Caco-2 (cell line): ENCODE measurements at regions not wholly inside any gene's neighbourhood (a gene's known extent, or its start where the extent isn't known, plus 50 kb on each side); places are given as distances from the start of the nearest gene placed in this dataset.

Source experiments
- BruUV-seq: library from RNA; stranded (reverse); fragments of 400-500 nt; replicated peaks from 2 replicates; lab custom pipeline; 2021; lab: Mats Ljungman, UMichigan
- CTCF ChIA-PET: fragments of 300-600 bp; sonication (Branson Sonifier 250); formaldehyde crosslinking; loops from one replicate; lab custom pipeline; 2022; ENCODE audit warnings: antibody characterized with exemption; lab: Charles Lee
- POLR2A ChIA-PET: fragments of 300-600 bp; sonication (Branson Sonifier 250); formaldehyde crosslinking; loops from one replicate; lab custom pipeline; 2022; ENCODE audit warnings: antibody characterized with exemption; lab: Charles Lee
- DNase-seq, 2 experiments: peaks; one replicate each; pipeline versions ENCODE4 v3.0.0 to v3.0.0-alpha.2; 2020 to 2022
- H3K27me3 ChIP-seq: replicated peaks from 2 replicates; pipeline ENCODE4 v1.6.0; 2011; ENCODE audit warnings: low read length; ENCODE audit not compliant: control insufficient read depth, insufficient read depth
- H3K36me3 ChIP-seq: 2 replicates; pipeline ENCODE4 v1.5.1; 2011; ENCODE audit warnings: low read length; ENCODE audit not compliant: control insufficient read depth, insufficient read depth
- H3K4me1 ChIP-seq: fragments of 250-450 bp; sonication (Bioruptor Pico); 2 replicates; pipeline ENCODE4 v1.5.1; 2020; ENCODE audit warnings: mild to moderate bottlenecking
- H3K4me3 ChIP-seq: 2 replicates; pipeline ENCODE4 v1.5.1; 2011; ENCODE audit warnings: low read depth, mild to moderate bottlenecking, control low read depth, low read length
- H3K9me3 ChIP-seq: fragments of 250-450 bp; sonication (Bioruptor Pico); 2 replicates; pipeline ENCODE4 v1.5.1; 2020; ENCODE audit warnings: mild to moderate bottlenecking, moderate library complexity
- H3K27ac Mint-ChIP-seq: one replicate; pipeline ENCODE4 v1.8.0; 2022; ENCODE audit warnings: mixed read lengths; ENCODE audit not compliant: unreplicated experiment
- H3K27me3 Mint-ChIP-seq: one replicate; pipeline ENCODE4 v1.8.0; 2022; ENCODE audit warnings: mixed read lengths; ENCODE audit not compliant: insufficient read depth, unreplicated experiment
- H3K36me3 Mint-ChIP-seq: one replicate; pipeline ENCODE4 v1.8.0; 2022; ENCODE audit warnings: mild to moderate bottlenecking, mixed read lengths; ENCODE audit not compliant: insufficient read depth, unreplicated experiment
- H3K4me1 Mint-ChIP-seq: one replicate; pipeline ENCODE4 v1.8.0; 2022; ENCODE audit warnings: low read depth, mixed read lengths; ENCODE audit not compliant: unreplicated experiment
- H3K4me3 Mint-ChIP-seq: one replicate; pipeline ENCODE4 v1.8.0; 2022; ENCODE audit warnings: mild to moderate bottlenecking, moderate library complexity, mixed read lengths; ENCODE audit not compliant: unreplicated experiment
- H3K9me3 Mint-ChIP-seq: one replicate; pipeline ENCODE4 v1.8.0; 2022; ENCODE audit warnings: mixed read lengths; ENCODE audit not compliant: unreplicated experiment
- CTCF ChIP-seq, 2 experiments: fragments of 200-600 bp in 1 of 2; IDR thresholded peaks; 1 replicate in 1 of 2; 2 replicates in 1 of 2; pipeline versions ENCODE4 v1.5.1 to v1.8.0; 2011 to 2022; ENCODE audit warnings: antibody characterized with exemption in 1 of 2, control low read depth in 1 of 2, inconsistent platforms in 1 of 2, low read depth in 1 of 2, low read length in 1 of 2, mild to moderate bottlenecking in 1 of 2, moderate library complexity in 1 of 2; ENCODE audit not compliant: insufficient read depth in 1 of 2, severe bottlenecking in 1 of 2, unreplicated experiment in 1 of 2
- intact Hi-C: fragments of 100-400 bp; cut with micrococcal nuclease; formaldehyde crosslinking; loops from one replicate; pipeline ENCODE4 v1.10.0; 2022; ENCODE audit not compliant: unreplicated experiment

GRCh38 chr5:92329759-92330158 lies 946.6 kb upstream of the ARRDC3 start:
- BruUV-seq, result no TSS peak
- no peaks in the 10 kb centered on the region for H3K36me3 Mint-ChIP-seq
- H3K4me1 Mint-ChIP-seq, result no peaks in the 10 kb centered on the region
- H3K27me3 Mint-ChIP-seq, result no peaks in the 10 kb centered on the region
- POLR2A ChIA-PET, result no interaction called here
- no peak overlapping the region for H3K27ac Mint-ChIP-seq
- H3K9me3 ChIP-seq, result no peaks in the 10 kb centered on the region
- H3K27me3 ChIP-seq, result no peaks in the 10 kb centered on the region
- no peaks in the 10 kb centered on the region for H3K36me3 ChIP-seq
- H3K9me3 Mint-ChIP-seq, result no peaks in the 10 kb centered on the region
- CTCF ChIA-PET, result no interaction called here
- H3K4me1 ChIP-seq, result no peaks in the 10 kb centered on the region
- no peak for DNase-seq
- no peak for TF ChIP-seq CTCF (IDR thresholded peaks at IDR 0.05; ENCODE audit: insufficient read depth in 1 of 2, low read depth in 1 of 2, low read length in 1 of 2, severe bottlenecking in 1 of 2, unreplicated experiment in 1 of 2)
- intact Hi-C loops, result no loop called here
- no peak overlapping the region for H3K4me3 Mint-ChIP-seq
- no peak overlapping the region for H3K4me3 ChIP-seq

DNA sequence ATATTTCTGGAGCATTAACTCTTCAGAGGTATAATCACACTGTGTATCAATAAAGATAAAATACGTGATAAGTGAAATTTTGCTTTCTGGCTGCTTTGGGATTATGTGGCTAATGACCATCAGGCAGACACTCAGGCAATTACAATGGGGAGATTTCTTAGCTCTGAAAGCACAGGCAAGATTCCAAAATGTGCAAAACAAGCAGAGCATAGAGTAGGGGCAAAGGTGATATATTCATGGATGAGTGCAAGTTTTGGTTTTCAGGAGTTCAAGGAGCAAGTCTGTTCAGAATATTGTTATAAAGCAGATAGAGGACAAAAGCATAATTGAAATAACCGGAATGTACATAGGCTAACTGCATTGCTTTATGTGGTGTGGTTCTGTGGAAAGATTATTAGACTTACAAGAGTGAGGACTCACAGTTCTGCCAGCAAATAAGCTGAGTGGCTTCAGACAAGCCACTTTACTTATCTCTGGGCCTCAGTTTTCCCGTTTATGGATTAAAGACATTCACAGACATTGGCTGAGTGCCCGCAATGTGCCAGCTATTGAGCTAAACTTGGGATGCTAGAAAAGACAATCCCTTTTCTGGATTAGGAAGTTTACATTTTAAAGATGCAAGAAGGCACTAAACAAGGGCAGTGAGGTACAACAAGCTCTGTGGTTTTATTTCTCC lies 945.6 kb upstream of the ARRDC3 start:
- H3K27me3 ChIP-seq, result no peaks in the 10 kb centered on the region
- Mint-ChIP-seq H3K27me3 (no peaks in the 10 kb centered on the region), H3K9me3 (no peaks in the 10 kb centered on the region), H3K4me3 (no peak overlapping the region), H3K4me1 (no peaks in the 10 kb centered on the region), H3K36me3 (no peaks in the 10 kb centered on the region), H3K27ac (no peak overlapping the region)
- TF ChIP-seq CTCF (IDR thresholded peaks at IDR 0.05; ENCODE audit: insufficient read depth in 1 of 2, low read depth in 1 of 2, low read length in 1 of 2, severe bottlenecking in 1 of 2, unreplicated experiment in 1 of 2), result no peak
- H3K4me3 ChIP-seq, result no peak overlapping the region
- intact Hi-C loops, result no loop called here
- H3K36me3 ChIP-seq, result no peaks in the 10 kb centered on the region
- DNase-seq, result no peak
- no peaks in the 10 kb centered on the region for H3K4me1 ChIP-seq
- ChIA-PET POLR2A (no interaction called here), CTCF (no interaction called here)
- no TSS peak for BruUV-seq
- H3K9me3 ChIP-seq, result no peaks in the 10 kb centered on the region

DNA sequence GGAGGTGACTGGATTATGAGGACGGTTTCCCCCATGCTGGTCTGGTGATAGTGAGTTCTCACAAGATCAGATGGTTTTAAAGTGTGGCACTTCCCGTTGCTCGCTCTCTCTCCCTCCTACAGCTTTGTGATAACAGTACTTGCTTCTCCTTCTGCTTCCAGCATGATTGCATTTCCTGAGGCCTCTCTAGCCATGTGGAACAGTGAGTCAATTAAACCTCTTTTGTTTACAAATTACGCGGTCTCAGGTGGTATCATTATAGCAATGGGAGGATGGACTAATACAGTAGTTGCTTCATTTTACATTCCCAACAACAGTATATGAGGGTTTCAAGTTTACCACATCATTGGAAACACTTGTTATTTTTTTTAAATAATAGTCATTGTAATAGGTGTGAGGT lies 937.3 kb upstream of the ARRDC3 start:
- H3K36me3 Mint-ChIP-seq, result no peaks in the 10 kb centered on the region

More for the DNA sequence above, 937.3 kb upstream of the ARRDC3 start:
- DNase-seq, result no peak
- H3K4me1 ChIP-seq, result no peaks in the 10 kb centered on the region
- no TSS peak for BruUV-seq
- Mint-ChIP-seq H3K27me3 (no peaks in the 10 kb centered on the region), H3K4me1 (no peaks in the 10 kb centered on the region), H3K9me3 (no peaks in the 10 kb centered on the region), H3K4me3 (no peak overlapping the region), H3K27ac (no peak overlapping the region)
- intact Hi-C loops, result no loop called here
- H3K9me3 ChIP-seq, result no peaks in the 10 kb centered on the region
- POLR2A ChIA-PET, result no interaction called here
- H3K4me3 ChIP-seq, result no peak overlapping the region
- TF ChIP-seq CTCF (IDR thresholded peaks at IDR 0.05; ENCODE audit: insufficient read depth in 1 of 2, low read depth in 1 of 2, low read length in 1 of 2, severe bottlenecking in 1 of 2, unreplicated experiment in 1 of 2), result no peak
- H3K27me3 ChIP-seq, result no peaks in the 10 kb centered on the region
- CTCF ChIA-PET, result no interaction called here
- no peaks in the 10 kb centered on the region for H3K36me3 ChIP-seq
